Heart left ventricle (tissue), 13 donors: ENCODE measurements at regions not wholly inside any gene's neighbourhood (a gene's known extent, or its start where the extent isn't known, plus 50 kb on each side); places are given as distances from the start of the nearest gene placed in this dataset.

Experiments
- POLR2A ChIP-seq, 2 donors: fragments of 450-650 bp; IDR thresholded peaks; one replicate each; pipeline ENCODE4 v1.6.1; 2017; ENCODE audit warnings: antibody characterized with exemption in 2 of 2, mild to moderate bottlenecking in 2 of 2, moderate library complexity in 2 of 2
- TF ChIP-seq, protein P1 (sequence below), 12 donors: fragments of 200-600 bp; sonication (generic) in 4 of 12; IDR thresholded peaks; one replicate each; pipeline versions ENCODE4 v1.5.0 to v1.8.0; 2018 to 2022; ENCODE audit warnings: antibody characterized with exemption in 12 of 12, mild to moderate bottlenecking in 5 of 12
- donor health status: ischemic (EF 13 %, LVEDD 7.1; RV severe dilation, severe dysfunction).
- donor health status: DM: no; HTN: yes; CAD: no.
- donor health status: DM: no; HTN: no; CAD: no.
- donor health status: ischemic (EF 25% LVEDD 6.9; RV normal size, moderate dysfunction).
- donor health status: ischemic (EF 25% LVEDD 5.7; RV mildly dilated, moderate dysfunction).
- donor health status: ischemic (EF 35%, LVEDD 5.7; RV mildly dilated, moderate dysfunction).
- donor health status: nonischemic (EF 11% LVEDD 7.7; RV severe dilation, severe dysfunction).
- donor health status: DM: yes; HTN: yes; CAD: no.
- donor health status: PGD.
- donor health status: ischemic (EF 29% LVEDD 5.4; RV normal size, mild dysfunction).
- donor health status: nonischemic (EF 23%, LVEDD 6.1; RV moderate dilation, normal function).

DNA sequence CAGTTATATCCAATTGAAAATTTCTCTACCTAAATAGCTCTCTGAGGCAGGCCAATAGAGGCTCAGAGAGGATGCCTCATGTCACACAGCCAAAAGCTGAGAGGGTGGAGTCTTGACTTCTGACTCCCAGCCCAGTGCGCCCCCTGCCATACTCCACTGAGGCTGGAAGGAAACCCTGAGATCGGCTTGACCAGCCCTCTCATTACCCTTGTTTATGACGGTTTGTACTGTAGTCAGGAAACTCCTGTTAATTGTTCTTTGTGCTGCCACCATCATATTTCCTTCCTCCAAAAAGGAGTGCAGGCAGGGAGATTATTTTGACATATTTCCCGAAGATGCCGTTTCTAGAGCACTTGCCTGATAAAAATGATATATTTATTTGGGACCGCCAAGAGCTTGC lies 107.9 kb downstream of the AIPL1 start:
- TF ChIP-seq, protein P1, sequence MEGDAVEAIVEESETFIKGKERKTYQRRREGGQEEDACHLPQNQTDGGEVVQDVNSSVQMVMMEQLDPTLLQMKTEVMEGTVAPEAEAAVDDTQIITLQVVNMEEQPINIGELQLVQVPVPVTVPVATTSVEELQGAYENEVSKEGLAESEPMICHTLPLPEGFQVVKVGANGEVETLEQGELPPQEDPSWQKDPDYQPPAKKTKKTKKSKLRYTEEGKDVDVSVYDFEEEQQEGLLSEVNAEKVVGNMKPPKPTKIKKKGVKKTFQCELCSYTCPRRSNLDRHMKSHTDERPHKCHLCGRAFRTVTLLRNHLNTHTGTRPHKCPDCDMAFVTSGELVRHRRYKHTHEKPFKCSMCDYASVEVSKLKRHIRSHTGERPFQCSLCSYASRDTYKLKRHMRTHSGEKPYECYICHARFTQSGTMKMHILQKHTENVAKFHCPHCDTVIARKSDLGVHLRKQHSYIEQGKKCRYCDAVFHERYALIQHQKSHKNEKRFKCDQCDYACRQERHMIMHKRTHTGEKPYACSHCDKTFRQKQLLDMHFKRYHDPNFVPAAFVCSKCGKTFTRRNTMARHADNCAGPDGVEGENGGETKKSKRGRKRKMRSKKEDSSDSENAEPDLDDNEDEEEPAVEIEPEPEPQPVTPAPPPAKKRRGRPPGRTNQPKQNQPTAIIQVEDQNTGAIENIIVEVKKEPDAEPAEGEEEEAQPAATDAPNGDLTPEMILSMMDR (IDR thresholded peaks at IDR 0.05) = peak in 7 of 12 donors; percentile 10 to 51 (median 31)
- TF ChIP-seq POLR2A (IDR thresholded peaks at IDR 0.05) = no peak
